H1 (cell line): ENCODE measurements at regions not wholly inside any gene's neighbourhood (a gene's known extent, or its start where the extent isn't known, plus 50 kb on each side); places are given as distances from the start of the nearest gene placed in this dataset.
A peak's percentile ranks its signal among the peaks of the same experiment; 100 is the strongest.

Experiments used
- CTCF ChIA-PET: fragments of 300-600 bp; sonication (Branson Sonifier 250); formaldehyde crosslinking; loops from one replicate; lab custom pipeline; 2021; ENCODE audit not compliant: partially characterized antibody; lab: Charles Lee
- POLR2A ChIA-PET: fragments of 300-600 bp; sonication (Branson Sonifier 250); formaldehyde crosslinking; loops from one replicate; lab custom pipeline; 2021; ENCODE audit warnings: inconsistent platforms; ENCODE audit not compliant: partially characterized antibody; lab: Charles Lee
- DNase-seq, 2 experiments: peaks; one replicate each; pipeline versions ENCODE4 v3.0.0 to v3.0.0-alpha.2; 2010 to 2022; ENCODE audit warnings: low spot score in 2 of 2, low read depth in 1 of 2, mixed read lengths in 1 of 2
- FAIRE-seq: peaks from 2 replicates; lab custom pipeline; 2011; peaks lifted over from hg19 to GRCh38; lab: Jason Lieb, UNC
- H2AFZ ChIP-seq: 2 replicates; pipeline ENCODE4 v1.8.1; 2012; ENCODE audit warnings: low read length, inconsistent platforms
- H2AK5ac ChIP-seq: 2 replicates; pipeline ENCODE4 v1.6.1; 2013; ENCODE audit warnings: low read depth, low read length
- H2BK120ac ChIP-seq: replicated peaks from 2 replicates; pipeline ENCODE3; 2013; ENCODE audit warnings: low read depth, low read length, inconsistent platforms
- H2BK12ac ChIP-seq: 2 replicates; pipeline ENCODE4 v1.6.1; 2013; ENCODE audit warnings: low read depth, low read length
- H2BK15ac ChIP-seq: 2 replicates; pipeline ENCODE4 v1.6.1; 2013; ENCODE audit warnings: low read length
- H2BK20ac ChIP-seq: 2 replicates; pipeline ENCODE4 v1.6.1; 2013; ENCODE audit warnings: low read length
- H2BK5ac ChIP-seq: 2 replicates; pipeline ENCODE4 v1.6.1; 2013; ENCODE audit warnings: low read depth, low read length
- H3K14ac ChIP-seq: 2 replicates; pipeline ENCODE4 v1.6.1; 2013; ENCODE audit warnings: inconsistent platforms; ENCODE audit not compliant: insufficient read length
- H3K18ac ChIP-seq: 2 replicates; pipeline ENCODE4 v1.6.1; 2013; ENCODE audit warnings: low read length; ENCODE audit errors: extremely low read depth
- H3K23ac ChIP-seq: 2 replicates; pipeline ENCODE4 v1.6.1; 2013; ENCODE audit warnings: inconsistent platforms; ENCODE audit not compliant: insufficient read length
- H3K23me2 ChIP-seq: 2 replicates; pipeline ENCODE4 v1.6.1; 2013; ENCODE audit warnings: low read depth, low read length
- H3K27ac ChIP-seq: 2 replicates; pipeline ENCODE4 v1.6.1; 2011; ENCODE audit warnings: low read depth, low read length, inconsistent platforms
- H3K27me3 ChIP-seq, 4 experiments: replicated peaks in 1 of 4; 1 replicate in 1 of 4; 2 replicates in 3 of 4; pipeline versions ENCODE4 v1.6.1 to v1.8.1; 2011 to 2013; ENCODE audit warnings: low read length in 3 of 4, mild to moderate bottlenecking in 3 of 4, inconsistent platforms in 2 of 4, mixed read lengths in 2 of 4, moderate library complexity in 1 of 4; ENCODE audit not compliant: control insufficient read depth in 3 of 4, insufficient read depth in 3 of 4; ENCODE audit errors: extremely low read depth in 1 of 4
- H3K36me3 ChIP-seq, 4 experiments: 2 replicates each; pipeline versions ENCODE4 v1.6.1 to v1.8.1; 2011 to 2013; ENCODE audit warnings: mild to moderate bottlenecking in 4 of 4, low read length in 3 of 4, moderate library complexity in 2 of 4, control low read depth in 1 of 4, inconsistent platforms in 1 of 4; ENCODE audit not compliant: insufficient read depth in 4 of 4, control insufficient read depth in 2 of 4
- H3K4ac ChIP-seq: replicated peaks from 2 replicates; pipeline ENCODE3; 2013; ENCODE audit warnings: low read length, low read depth, mixed read lengths, inconsistent platforms; ENCODE audit not compliant: insufficient read length
- H3K4me1 ChIP-seq, 4 experiments: replicated peaks in 1 of 4; 1 replicate in 1 of 4; 2 replicates in 3 of 4; pipeline versions ENCODE4 v1.6.1 to v1.8.1; 2011 to 2013; ENCODE audit warnings: low read length in 3 of 4, inconsistent platforms in 2 of 4, mixed read lengths in 1 of 4; ENCODE audit not compliant: insufficient read depth in 4 of 4, control insufficient read depth in 3 of 4
- H3K4me2 ChIP-seq, 2 experiments: 2 replicates each; pipeline versions ENCODE4 v1.6.1 to v1.8.1; 2011 to 2013; ENCODE audit warnings: low read depth in 2 of 2, low read length in 2 of 2, control low read depth in 1 of 2, inconsistent platforms in 1 of 2, mild to moderate bottlenecking in 1 of 2; ENCODE audit not compliant: insufficient read depth in 1 of 2
- H3K4me3 ChIP-seq, 4 experiments: fragments of 200-600, 300-600 bp in 1 of 4; sonication (generic), shearing (Covaris generic), sonication (Bioruptor Twin) in 1 of 4; 2 replicates each; pipeline versions ENCODE4 v1.5.1 to v1.8.1; 2011 to 2016; ENCODE audit warnings: low read length in 4 of 4, low read depth in 3 of 4, control low read depth in 2 of 4, inconsistent platforms in 2 of 4, mild to moderate bottlenecking in 2 of 4, mixed read lengths in 1 of 4, moderate library complexity in 1 of 4; ENCODE audit not compliant: insufficient read depth in 2 of 4; ENCODE audit errors: extremely low read depth in 1 of 4
- H3K56ac ChIP-seq: replicated peaks from 2 replicates; pipeline ENCODE3; 2013; ENCODE audit warnings: low read depth, mild to moderate bottlenecking, mixed read lengths, low read length, inconsistent platforms; ENCODE audit not compliant: insufficient read length
- H3K79me1 ChIP-seq: 2 replicates; pipeline ENCODE4 v1.6.1; 2013; ENCODE audit warnings: low read depth, low read length, control low read depth
- H3K79me2 ChIP-seq, 2 experiments: 2 replicates each; pipeline versions ENCODE4 v1.6.1 to v1.8.1; 2012 to 2013; ENCODE audit warnings: low read length in 2 of 2, mild to moderate bottlenecking in 2 of 2, inconsistent platforms in 1 of 2; ENCODE audit not compliant: insufficient read depth in 2 of 2, control insufficient read depth in 1 of 2
- H3K9ac ChIP-seq, 4 experiments: replicated peaks in 1 of 4; 1 replicate in 1 of 4; 2 replicates in 3 of 4; pipeline versions ENCODE4 v1.6.1 to v1.8.1; 2011 to 2013; ENCODE audit warnings: low read depth in 3 of 4, low read length in 3 of 4, control low read depth in 2 of 4, mild to moderate bottlenecking in 2 of 4, moderate library complexity in 2 of 4, inconsistent platforms in 1 of 4; ENCODE audit errors: extremely low read depth in 1 of 4
- H3K9me3 ChIP-seq, 2 experiments: 2 replicates each; pipeline versions ENCODE4 v1.6.1 to v1.8.1; 2012 to 2013; ENCODE audit warnings: mild to moderate bottlenecking in 2 of 2, moderate library complexity in 2 of 2, control low read depth in 1 of 2, inconsistent platforms in 1 of 2, low read depth in 1 of 2, low read length in 1 of 2, mixed read lengths in 1 of 2; ENCODE audit not compliant: insufficient read depth in 2 of 2
- H4K20me1 ChIP-seq, 2 experiments: replicated peaks in 1 of 2; 2 replicates each; pipeline versions ENCODE3 to v1.8.1; 2011 to 2013; ENCODE audit warnings: inconsistent platforms in 2 of 2, low read length in 2 of 2, mild to moderate bottlenecking in 1 of 2; ENCODE audit not compliant: insufficient read depth in 2 of 2, control insufficient read depth in 1 of 2
- H4K5ac ChIP-seq: 2 replicates; pipeline ENCODE4 v1.6.1; 2013; ENCODE audit warnings: low read length, low read depth, mixed read lengths, inconsistent platforms; ENCODE audit not compliant: insufficient read length
- H4K8ac ChIP-seq: 2 replicates; pipeline ENCODE4 v1.8.0; 2013; ENCODE audit warnings: mild to moderate bottlenecking, moderate library complexity, low read length, inconsistent platforms; ENCODE audit not compliant: insufficient read depth; ENCODE audit errors: extremely low read depth
- H4K91ac ChIP-seq: replicated peaks from 2 replicates; pipeline ENCODE3; 2013; ENCODE audit warnings: low read length, mixed read lengths, inconsistent platforms; ENCODE audit not compliant: insufficient read length
- CEBPB ChIP-seq: IDR thresholded peaks from 2 replicates; pipeline ENCODE4 v1.6.1; 2012; ENCODE audit warnings: low read depth, low read length
- SP1 ChIP-seq: IDR thresholded peaks from 2 replicates; pipeline ENCODE4 v1.6.1; 2011; ENCODE audit warnings: low read depth, low read length
- WGBS, 2 experiments: shearing (Covaris generic) in 1 of 2; methylation state at CpG; one replicate each; pipeline versions ENCODE4 v1.1.6 to v1.1.7; 2013 to 2015; ENCODE audit warnings: low lambda C conversion rate in 2 of 2, mixed read lengths in 2 of 2, inconsistent platforms in 1 of 2, low coverage in 1 of 2, missing lambda C conversion rate in 1 of 2; ENCODE audit not compliant: insufficient replicate concordance in 2 of 2, insufficient coverage in 1 of 2, insufficient read length in 1 of 2; ENCODE audit errors: extremely low coverage in 1 of 2, missing lambda C conversion rate in 1 of 2; 5-methylcytosine and 5-hydroxymethylcytosine counted together

GRCh38 chr4:18285357-18285756 is 263.8 kb upstream of the LCORL start:
- H4K20me1 ChIP-seq: no peaks in the 10 kb centered on the region
- H3K23me2 ChIP-seq: no peaks in the 10 kb centered on the region
- no peak overlapping the region for H2BK20ac ChIP-seq
- no peaks in the 10 kb centered on the region for H3K4me1 ChIP-seq
- H3K4me2 ChIP-seq: no peak overlapping the region
- H3K14ac ChIP-seq: no peak overlapping the region
- no peak overlapping the region for H3K4ac ChIP-seq
- no peak overlapping the region for H2BK5ac ChIP-seq
- ChIA-PET POLR2A (no interaction called here), CTCF (no interaction called here)
- no peak overlapping the region for H2BK120ac ChIP-seq
- H2AK5ac ChIP-seq: no peak overlapping the region
- H3K18ac ChIP-seq: no peak overlapping the region
- FAIRE-seq: no peak
- no peaks in the 10 kb centered on the region for H3K79me1 ChIP-seq
- no peak overlapping the region for H4K8ac ChIP-seq
- no peak overlapping the region for H4K91ac ChIP-seq
- no peak overlapping the region for H3K9ac ChIP-seq
- H4K5ac ChIP-seq: no peak overlapping the region
- no peak overlapping the region for H2BK15ac ChIP-seq
- peaks cover 71 to 88% of the 10 kb centered on the region in 2 experiments for H3K9me3 ChIP-seq
- H3K79me2 ChIP-seq: no peaks in the 10 kb centered on the region
- H2AFZ ChIP-seq: no peak overlapping the region
- no peak for DNase-seq
- no peaks in the 10 kb centered on the region for H3K36me3 ChIP-seq
- no peak overlapping the region for H3K23ac ChIP-seq
- H3K27ac ChIP-seq: no peak overlapping the region
- no peaks in the 10 kb centered on the region for H3K27me3 ChIP-seq
- no peak overlapping the region for H3K4me3 ChIP-seq
- TF ChIP-seq SP1 (no peak), CEBPB (peak; percentile 83; the same call in 1 of the 2 replicates)
- H3K56ac ChIP-seq: no peak overlapping the region
- 82% methylated on average over 4 of the region's 4 CpGs; no CpG with 5 or more reads in 1 of the 2 experiments for WGBS, 2 experiments
- H2BK12ac ChIP-seq: no peak overlapping the region
